ENCODE measurements at regions not wholly inside any gene's neighbourhood (a gene's known extent, or its start where the extent isn't known, plus 50 kb on each side); places are given as distances from the start of the nearest gene placed in this dataset.

DNA sequence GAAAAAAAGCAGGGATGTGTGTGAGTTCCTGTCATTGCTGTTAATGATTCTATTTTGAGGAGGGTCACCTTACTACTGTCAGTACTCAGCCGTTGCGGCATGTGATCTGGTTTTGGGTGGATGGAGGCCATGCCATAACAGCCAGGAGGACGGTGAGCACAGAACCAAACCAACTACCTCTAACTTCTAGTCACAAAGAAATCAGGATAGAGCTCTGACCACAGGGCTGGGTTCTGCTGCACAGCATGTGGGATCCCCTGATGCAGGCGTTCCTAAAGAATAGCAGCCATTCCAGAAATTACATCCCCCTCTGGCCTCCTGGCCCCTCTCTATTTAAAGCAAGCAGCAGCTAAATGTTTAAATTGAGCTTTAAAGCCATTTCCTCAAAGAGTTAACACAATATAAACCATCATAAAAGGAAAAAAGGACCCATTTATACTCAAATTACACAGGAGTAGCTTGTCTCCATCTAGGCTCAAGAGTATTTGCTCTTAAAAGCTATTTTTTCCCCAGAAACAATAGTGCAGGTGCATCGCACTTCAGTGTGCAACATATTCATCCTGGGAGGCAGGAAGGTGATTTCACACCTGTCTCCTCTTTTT is 786.4 kb downstream of the RNF144A start:
- in situ Hi-C loops (cut with HindIII; ENCODE audit: low pct_unique_long_range_greater_than_20kb, low sequenced_read_pairs) = no loop called here
- no peak for DNase-seq (ENCODE audit: low read depth in 1 of 2, low spot score in 1 of 2)
- no peak for TF ChIP-seq JUND (IDR thresholded peaks at IDR 0.05; ENCODE audit: low read depth)

DNA sequence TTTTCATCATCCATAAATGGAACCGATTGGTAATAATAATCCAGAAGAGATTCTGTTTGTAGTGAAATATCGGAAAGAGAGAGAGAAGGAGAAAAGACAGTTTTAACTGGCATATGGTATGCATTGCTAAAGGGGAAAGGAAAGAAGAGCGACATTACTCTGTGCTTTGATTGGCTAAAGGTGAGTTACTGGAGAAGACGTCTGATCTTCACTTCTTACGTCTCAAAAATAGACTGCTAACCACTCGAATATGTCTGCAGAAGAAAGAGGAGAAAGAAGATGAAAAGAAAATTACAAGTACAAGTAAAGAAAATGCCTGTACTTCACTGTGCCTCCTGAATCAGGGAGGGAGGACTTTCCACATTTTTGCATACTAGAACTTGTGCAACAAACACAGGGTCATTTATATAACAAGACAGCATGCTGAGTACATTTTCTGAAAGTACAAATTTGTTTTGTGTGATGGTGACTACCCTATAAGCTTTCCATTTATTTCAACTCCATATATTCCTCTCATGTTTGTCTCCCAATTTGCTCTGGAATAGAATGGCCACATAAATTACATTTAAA is 787.2 kb downstream of the RNF144A start:
- in situ Hi-C loops (cut with HindIII; ENCODE audit: low pct_unique_long_range_greater_than_20kb, low sequenced_read_pairs) = no loop called here
- no peak for DNase-seq (ENCODE audit: low read depth in 1 of 2, low spot score in 1 of 2)
- no peak for TF ChIP-seq JUND (IDR thresholded peaks at IDR 0.05; ENCODE audit: low read depth)

DNA sequence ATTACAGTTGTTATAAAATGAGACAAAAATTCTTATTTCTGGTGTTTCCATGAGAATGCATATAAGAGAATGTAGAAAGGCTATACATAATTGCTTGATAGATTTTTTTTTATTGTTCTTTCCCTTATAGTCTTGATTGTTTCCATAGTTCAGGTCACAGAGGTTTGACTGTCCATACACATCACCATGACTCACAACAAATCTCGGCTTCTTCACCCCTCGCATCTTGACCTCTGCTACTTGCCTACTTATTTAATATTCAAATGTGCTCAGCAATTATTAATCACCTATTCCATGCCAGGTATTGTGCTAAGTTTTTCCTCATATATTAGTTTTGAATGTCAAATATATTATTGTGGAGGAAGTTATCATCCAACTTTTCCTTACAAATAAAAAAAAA is 789.6 kb downstream of the RNF144A start:
- DNase-seq (ENCODE audit: low read depth in 1 of 2, low spot score in 1 of 2) = no peak

DNA sequence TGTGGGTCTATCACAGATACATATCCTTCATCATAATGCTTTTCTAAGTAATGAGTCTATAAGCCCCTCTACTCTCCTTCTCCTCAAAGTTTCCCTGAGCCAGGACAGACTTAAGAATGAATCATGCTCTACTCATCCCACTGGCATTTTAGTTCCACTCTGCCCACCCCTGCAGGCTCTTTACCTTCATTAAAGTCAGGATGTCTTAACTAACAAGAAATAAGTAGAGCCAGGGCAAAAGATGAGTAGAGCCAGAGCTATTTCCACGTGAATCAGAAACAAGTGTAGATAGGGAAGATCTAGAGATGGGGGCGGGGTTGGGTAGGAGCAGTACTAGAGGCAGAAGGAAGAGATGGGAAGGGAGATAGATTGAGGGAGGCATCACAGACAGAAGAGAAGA is 790.5 kb downstream of the RNF144A start:
- no peak for DNase-seq (ENCODE audit: low read depth in 1 of 2, low spot score in 1 of 2)
- in situ Hi-C loops (cut with HindIII; ENCODE audit: low pct_unique_long_range_greater_than_20kb, low sequenced_read_pairs) = no loop called here
- TF ChIP-seq JUND (IDR thresholded peaks at IDR 0.05; ENCODE audit: low read depth) = no peak

More for the DNA sequence above, 789.6 kb downstream of the RNF144A start:
- no peak for TF ChIP-seq JUND (IDR thresholded peaks at IDR 0.05; ENCODE audit: low read depth)
- in situ Hi-C loops (cut with HindIII; ENCODE audit: low pct_unique_long_range_greater_than_20kb, low sequenced_read_pairs) = no loop called here

DNA sequence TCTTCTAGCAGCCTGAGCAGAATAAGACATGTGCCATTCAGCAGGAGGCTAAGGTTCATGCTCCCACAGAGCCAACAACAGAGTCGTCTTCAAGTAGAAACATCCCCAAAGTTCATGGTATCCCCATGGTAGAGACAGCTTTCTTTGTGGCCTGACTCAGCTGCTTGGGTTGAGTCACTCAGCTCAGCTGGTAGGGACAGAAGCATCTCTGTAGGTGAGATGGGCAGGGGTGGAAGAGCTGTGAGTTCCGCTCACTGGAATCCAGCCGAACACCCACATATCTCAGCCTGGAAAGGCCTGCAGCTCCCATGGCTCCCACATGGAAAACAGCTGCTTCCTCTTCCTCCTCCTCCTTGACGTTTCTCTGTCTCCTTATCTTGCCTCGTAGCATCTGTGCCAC is 792.7 kb downstream of the RNF144A start:
- in situ Hi-C loops (cut with HindIII; ENCODE audit: low pct_unique_long_range_greater_than_20kb, low sequenced_read_pairs) = no loop called here
- no peak for TF ChIP-seq JUND (IDR thresholded peaks at IDR 0.05; ENCODE audit: low read depth)
- DNase-seq (ENCODE audit: low read depth in 1 of 2, low spot score in 1 of 2) = no peak

DNA sequence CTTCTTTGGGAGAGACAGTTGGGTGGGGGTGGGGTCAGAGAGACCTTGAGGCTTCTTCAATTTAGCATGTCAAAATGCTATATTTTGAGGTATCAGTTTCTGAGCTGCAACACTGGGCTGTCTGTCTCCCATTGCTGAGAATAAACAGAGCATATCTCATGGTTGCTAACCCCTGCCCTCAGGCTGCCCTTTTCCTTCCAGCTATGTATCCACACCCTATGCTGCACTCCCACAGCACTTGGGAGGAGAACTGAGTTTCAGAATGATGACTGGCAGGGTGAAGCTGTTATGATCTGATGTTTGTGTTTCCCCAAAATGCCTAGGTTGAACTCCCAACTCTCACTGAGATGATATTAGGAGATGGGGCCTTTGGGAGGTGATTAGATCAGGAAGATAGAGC is 794.0 kb downstream of the RNF144A start:
- in situ Hi-C loops (cut with HindIII; ENCODE audit: low pct_unique_long_range_greater_than_20kb, low sequenced_read_pairs) = no loop called here
- DNase-seq (ENCODE audit: low read depth in 1 of 2, low spot score in 1 of 2) = no peak
- TF ChIP-seq JUND (IDR thresholded peaks at IDR 0.05; ENCODE audit: low read depth) = no peak

DNA sequence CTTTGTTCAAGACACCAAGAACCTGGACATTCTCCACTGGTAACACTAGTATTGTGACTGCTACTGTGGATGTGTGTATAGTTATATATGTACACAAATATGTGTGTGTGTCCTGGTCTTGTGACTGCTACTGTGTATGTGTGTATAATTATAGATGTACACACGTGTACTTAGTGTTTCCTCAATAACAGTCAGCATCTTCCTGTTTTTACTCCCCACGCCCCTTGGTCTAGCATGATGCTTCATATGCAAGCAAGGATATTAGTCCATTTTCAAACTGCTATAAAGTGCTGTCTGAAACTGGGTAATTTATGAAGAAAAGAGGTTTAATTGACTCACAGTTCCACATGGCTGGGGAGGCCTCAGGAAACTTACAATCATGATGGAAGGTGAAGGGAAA is 802.7 kb downstream of the RNF144A start:
- no peak for TF ChIP-seq JUND (IDR thresholded peaks at IDR 0.05; ENCODE audit: low read depth)
- DNase-seq (ENCODE audit: low read depth in 1 of 2, low spot score in 1 of 2) = no peak
- in situ Hi-C loops (cut with HindIII; ENCODE audit: low pct_unique_long_range_greater_than_20kb, low sequenced_read_pairs) = no loop called here

DNA sequence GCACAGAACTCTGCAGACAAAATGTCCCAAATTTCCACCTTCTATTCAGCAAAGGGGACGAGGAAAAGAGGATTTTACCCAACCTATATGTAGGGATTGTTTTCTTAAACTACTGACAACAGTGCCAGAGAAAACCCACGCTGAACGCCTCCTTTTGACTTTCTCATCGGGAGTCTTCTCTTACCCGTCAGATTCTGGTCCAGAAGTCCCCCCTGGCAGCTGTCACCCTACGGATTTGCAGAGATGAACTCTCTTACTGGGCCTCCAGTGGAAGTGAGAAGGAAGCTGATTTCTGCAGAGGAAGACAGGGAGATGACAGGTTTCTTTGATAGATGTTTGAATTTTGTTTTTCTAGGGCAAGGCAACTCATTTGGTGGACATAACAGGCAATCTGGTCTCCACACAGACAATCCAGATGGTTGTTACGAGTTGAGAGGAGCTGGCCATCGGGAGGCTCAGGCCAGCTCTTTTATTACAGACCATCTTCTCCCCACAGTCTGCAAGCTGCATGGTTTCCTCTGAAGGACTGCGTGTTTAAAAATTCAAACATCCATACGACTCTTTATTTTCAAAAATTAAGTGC is 804.3 kb downstream of the RNF144A start:
- in situ Hi-C loops (cut with HindIII; ENCODE audit: low pct_unique_long_range_greater_than_20kb, low sequenced_read_pairs) = no loop called here
- TF ChIP-seq JUND (IDR thresholded peaks at IDR 0.05; ENCODE audit: low read depth) = no peak
- no peak for DNase-seq (ENCODE audit: low read depth in 1 of 2, low spot score in 1 of 2)

DNA sequence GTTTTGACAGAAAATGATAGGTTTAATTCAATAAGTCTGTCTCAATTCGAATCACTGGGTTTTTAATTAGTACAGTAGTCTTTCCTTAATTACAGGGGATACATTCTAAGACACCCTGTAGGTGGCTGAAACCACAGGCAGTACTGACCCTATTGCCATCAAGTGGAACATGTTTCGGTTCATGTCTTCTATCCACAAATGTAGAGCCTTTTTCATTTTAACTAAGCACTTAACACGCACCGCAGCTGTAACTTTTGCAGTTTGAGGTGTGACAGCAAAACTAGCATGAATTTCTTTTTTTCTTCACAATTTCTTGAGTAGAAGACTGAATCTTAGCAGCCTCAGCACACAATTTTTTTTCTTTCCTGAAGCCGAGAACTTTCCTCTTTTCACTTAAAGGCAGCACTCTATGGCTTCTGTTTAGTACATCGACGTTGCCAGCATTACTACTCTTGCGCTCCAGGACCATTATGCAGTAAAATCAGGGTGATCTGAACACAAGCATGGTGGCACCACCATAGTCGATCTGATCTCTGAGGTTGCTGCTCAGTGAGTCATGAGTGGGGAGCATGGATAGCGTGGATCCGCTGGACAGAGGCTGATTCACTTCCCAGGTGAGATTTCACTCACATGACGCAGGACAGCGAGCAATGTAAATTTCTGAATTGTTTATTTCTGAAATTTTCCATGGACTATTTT is 805.1 kb downstream of the RNF144A start:
- in situ Hi-C loops (cut with HindIII; ENCODE audit: low pct_unique_long_range_greater_than_20kb, low sequenced_read_pairs) = no loop called here
- no peak for TF ChIP-seq JUND (IDR thresholded peaks at IDR 0.05; ENCODE audit: low read depth)
- no peak for DNase-seq (ENCODE audit: low read depth in 1 of 2, low spot score in 1 of 2)

DNA sequence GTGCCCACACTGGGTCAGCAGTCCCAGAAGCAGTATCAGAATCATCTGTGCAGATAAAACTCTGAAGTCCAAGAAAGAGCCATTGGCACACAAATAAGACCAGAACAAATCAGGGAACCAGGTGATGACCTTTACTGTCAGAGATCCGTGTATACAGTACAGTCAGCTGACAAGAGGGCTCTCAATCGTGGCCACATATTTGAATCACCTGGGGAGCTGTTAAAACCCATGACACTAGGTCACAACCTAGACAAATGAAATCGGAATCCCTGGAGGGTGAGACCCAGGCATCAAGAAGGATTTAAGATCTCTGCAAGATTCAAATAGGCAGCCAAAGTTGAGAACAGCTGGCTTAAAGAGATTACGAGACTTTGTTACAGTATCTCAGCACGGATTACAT is 807.1 kb downstream of the RNF144A start:
- no peak for TF ChIP-seq JUND (IDR thresholded peaks at IDR 0.05; ENCODE audit: low read depth)
- no peak for DNase-seq (ENCODE audit: low read depth in 1 of 2, low spot score in 1 of 2)
- in situ Hi-C loops (cut with HindIII; ENCODE audit: low pct_unique_long_range_greater_than_20kb, low sequenced_read_pairs) = no loop called here

DNA sequence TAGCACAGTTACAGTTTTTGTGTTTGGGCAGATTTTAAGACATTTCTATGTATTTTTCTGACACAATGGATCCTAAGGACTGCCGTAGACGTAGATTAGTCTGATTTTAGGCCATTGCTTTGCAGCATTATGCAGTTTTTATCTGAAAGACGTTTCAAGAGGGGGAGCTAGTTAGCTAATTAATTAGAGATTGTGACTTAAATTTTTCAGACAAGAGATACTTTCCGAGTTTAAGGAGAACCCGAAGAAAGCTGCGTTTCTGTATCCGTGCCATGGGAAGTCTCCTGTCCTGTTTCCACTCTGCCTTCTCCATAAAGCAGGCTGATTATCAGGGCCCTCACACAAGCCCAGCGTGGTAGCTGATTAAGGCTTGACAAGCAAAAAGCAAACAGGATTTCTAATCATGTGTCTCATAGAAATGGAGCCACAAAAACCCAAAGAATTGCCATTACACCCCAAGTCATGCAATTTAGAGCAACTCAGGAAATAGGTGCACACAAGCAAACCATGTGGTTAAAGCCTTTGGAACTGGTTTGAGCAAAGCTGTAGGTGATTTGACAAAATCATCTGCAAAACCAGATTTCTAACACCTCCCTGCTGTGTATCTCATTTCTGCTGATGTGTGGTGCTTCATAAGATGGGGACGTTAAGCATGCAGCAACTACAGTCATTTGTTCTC is 808.1 kb downstream of the RNF144A start:
- TF ChIP-seq JUND (IDR thresholded peaks at IDR 0.05; ENCODE audit: low read depth) = no peak
- in situ Hi-C loops (cut with HindIII; ENCODE audit: low pct_unique_long_range_greater_than_20kb, low sequenced_read_pairs) = no loop called here
- no peak for DNase-seq (ENCODE audit: low read depth in 1 of 2, low spot score in 1 of 2)

DNA sequence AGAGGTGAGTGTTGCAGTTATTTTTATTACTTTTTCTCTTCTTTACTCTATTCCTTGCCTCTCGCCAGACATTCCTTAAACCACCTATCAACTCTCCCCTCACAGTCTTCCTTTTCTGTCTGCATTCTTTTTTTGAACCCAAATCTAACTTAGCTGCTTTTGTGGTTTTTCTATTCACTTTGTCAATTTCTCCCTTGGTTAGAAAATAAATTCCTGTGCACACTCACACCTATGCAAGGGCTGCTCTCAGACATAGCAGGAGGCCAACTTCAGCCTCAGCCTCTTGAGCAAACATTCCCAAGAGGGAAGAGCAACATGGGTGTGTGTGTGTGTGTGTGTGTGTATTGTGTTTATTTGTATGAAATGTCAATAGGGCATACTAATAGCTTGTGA is 808.6 kb downstream of the RNF144A start:
- TF ChIP-seq JUND (IDR thresholded peaks at IDR 0.05; ENCODE audit: low read depth) = no peak
- no peak for DNase-seq (ENCODE audit: low read depth in 1 of 2, low spot score in 1 of 2)
- in situ Hi-C loops (cut with HindIII; ENCODE audit: low pct_unique_long_range_greater_than_20kb, low sequenced_read_pairs) = no loop called here

DNA sequence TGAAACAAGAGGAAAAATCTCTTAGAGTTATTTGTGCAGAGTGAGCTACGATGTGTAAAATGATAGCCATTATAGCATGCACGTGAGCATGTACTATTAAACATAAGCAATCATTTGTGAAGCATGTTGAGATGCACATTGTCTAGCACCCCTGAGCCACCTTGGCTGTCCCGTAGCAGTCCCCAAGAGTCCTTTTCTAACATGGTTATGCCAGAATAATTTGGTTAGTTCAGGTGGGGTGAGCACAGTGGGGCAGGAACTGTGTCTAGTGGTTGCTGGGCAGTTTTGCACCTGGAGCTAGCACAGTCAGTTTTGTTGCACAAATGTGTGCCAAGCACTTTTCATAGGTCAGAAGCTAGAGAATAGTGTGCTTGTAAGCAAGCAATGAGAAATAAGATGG is 809.8 kb downstream of the RNF144A start:
- in situ Hi-C loops (cut with HindIII; ENCODE audit: low pct_unique_long_range_greater_than_20kb, low sequenced_read_pairs) = no loop called here
- no peak for DNase-seq (ENCODE audit: low read depth in 1 of 2, low spot score in 1 of 2)
- no peak for TF ChIP-seq JUND (IDR thresholded peaks at IDR 0.05; ENCODE audit: low read depth)

Measured in T47D (cell line).